ENCODE measurements at regions not wholly inside any gene's neighbourhood (a gene's known extent, or its start where the extent isn't known, plus 50 kb on each side); places are given as distances from the start of the nearest gene placed in this dataset.
"Not testable (repeated sequence)": the region's sequence is repeated elsewhere in the genome, so short reads cannot be mapped to it uniquely, and the experiment has no call there.

DNA sequence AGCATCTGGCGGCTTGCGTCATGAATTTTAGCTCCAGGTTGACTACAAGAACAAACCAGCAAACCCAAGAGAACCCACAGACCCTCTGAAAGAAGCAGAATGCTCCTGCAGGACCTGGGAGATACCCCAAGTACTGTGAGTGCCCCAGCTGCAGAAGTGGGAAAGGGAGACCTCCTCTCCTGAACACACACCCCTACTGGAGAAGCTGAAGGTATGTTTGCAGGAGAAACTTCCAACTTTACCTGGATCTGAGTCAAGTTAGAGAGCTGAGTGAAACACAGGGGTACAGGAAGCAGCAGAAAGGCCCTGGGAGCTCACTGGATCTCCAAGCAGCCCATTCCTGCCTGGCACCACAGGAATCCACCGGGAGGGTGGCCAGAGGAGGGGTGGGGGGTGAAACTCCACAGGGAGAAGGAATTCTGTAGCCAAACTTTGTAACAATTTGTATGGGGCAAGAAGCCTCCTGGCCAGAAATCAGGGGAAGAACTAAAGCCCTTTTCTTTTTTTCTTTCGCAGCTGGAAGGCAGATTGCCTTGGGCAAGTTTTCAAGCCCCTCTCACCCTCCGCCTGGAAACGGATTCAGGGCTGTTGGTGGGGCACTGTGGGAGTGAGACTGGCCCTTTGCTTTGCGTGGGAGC is 576.2 kb downstream of the BNC2 start:
- Histone ChIP-seq H3K9me2 (no peaks in the 10 kb centered on the region), H3F3A (replicated peaks; ENCODE audit: insufficient read depth) (no peaks in the 10 kb centered on the region), H3K36me3 (replicated peaks in 1 of 2; ENCODE audit: control insufficient read depth in 1 of 2, insufficient read depth in 2 of 2, low read length in 1 of 2) (no peaks in the 10 kb centered on the region), H3K9ac (no peak overlapping the region), H3K27ac (ENCODE audit: low read depth in 2 of 2, low read length in 1 of 2) (no peak overlapping the region), H4K20me1 (ENCODE audit: insufficient read depth) (no peaks in the 10 kb centered on the region), H3K9me3 (no peaks in the 10 kb centered on the region), H3K4me3 (ENCODE audit: low read depth in 2 of 2, low read length in 1 of 2) (no peak overlapping the region), H3K4me2 (no peak overlapping the region), H3K79me2 (ENCODE audit: insufficient read depth) (no peaks in the 10 kb centered on the region), H3K27me3 (ENCODE audit: insufficient read depth) (no peaks in the 10 kb centered on the region), H3K4me1 (ENCODE audit: control insufficient read depth in 1 of 2, insufficient read depth in 2 of 2, low read depth in 1 of 2, low read length in 1 of 2) (no peaks in the 10 kb centered on the region), H2AFZ (ENCODE audit: low read depth) (no peak overlapping the region)
- POLR2A ChIA-PET: interaction anchor here (0.6 kb wide), 1 partner anchor 93 kb away, joined by 4 read pairs; no protein-coding TSS in a partner anchor
- CTCF ChIA-PET: no interaction called here
- no peak for DNase-seq
- TF ChIP-seq, protein P1, sequence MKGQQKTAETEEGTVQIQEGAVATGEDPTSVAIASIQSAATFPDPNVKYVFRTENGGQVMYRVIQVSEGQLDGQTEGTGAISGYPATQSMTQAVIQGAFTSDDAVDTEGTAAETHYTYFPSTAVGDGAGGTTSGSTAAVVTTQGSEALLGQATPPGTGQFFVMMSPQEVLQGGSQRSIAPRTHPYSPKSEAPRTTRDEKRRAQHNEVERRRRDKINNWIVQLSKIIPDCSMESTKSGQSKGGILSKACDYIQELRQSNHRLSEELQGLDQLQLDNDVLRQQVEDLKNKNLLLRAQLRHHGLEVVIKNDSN (IDR thresholded peaks at IDR 0.05; ENCODE audit: borderline replicate concordance, low read depth): no peak
- TF ChIP-seq GABPA (IDR thresholded peaks at IDR 0.05; ENCODE audit: low read depth) (no peak), TCF12 (IDR thresholded peaks at IDR 0.05) (no peak), SMC3 (IDR thresholded peaks at IDR 0.05; ENCODE audit: low read depth, low read length) (no peak), FOSL2 (IDR thresholded peaks at IDR 0.05; ENCODE audit: borderline replicate concordance, low read depth) (no peak), FOXM1 (IDR thresholded peaks at IDR 0.05; ENCODE audit: low read depth) (no peak), NFIC (IDR thresholded peaks at IDR 0.05; ENCODE audit: borderline replicate concordance) (no peak)
- TF ChIP-seq, protein P2, sequence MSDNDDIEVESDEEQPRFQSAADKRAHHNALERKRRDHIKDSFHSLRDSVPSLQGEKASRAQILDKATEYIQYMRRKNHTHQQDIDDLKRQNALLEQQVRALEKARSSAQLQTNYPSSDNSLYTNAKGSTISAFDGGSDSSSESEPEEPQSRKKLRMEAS (IDR thresholded peaks at IDR 0.05; ENCODE audit: low read depth): no peak
- TF ChIP-seq, protein P3, sequence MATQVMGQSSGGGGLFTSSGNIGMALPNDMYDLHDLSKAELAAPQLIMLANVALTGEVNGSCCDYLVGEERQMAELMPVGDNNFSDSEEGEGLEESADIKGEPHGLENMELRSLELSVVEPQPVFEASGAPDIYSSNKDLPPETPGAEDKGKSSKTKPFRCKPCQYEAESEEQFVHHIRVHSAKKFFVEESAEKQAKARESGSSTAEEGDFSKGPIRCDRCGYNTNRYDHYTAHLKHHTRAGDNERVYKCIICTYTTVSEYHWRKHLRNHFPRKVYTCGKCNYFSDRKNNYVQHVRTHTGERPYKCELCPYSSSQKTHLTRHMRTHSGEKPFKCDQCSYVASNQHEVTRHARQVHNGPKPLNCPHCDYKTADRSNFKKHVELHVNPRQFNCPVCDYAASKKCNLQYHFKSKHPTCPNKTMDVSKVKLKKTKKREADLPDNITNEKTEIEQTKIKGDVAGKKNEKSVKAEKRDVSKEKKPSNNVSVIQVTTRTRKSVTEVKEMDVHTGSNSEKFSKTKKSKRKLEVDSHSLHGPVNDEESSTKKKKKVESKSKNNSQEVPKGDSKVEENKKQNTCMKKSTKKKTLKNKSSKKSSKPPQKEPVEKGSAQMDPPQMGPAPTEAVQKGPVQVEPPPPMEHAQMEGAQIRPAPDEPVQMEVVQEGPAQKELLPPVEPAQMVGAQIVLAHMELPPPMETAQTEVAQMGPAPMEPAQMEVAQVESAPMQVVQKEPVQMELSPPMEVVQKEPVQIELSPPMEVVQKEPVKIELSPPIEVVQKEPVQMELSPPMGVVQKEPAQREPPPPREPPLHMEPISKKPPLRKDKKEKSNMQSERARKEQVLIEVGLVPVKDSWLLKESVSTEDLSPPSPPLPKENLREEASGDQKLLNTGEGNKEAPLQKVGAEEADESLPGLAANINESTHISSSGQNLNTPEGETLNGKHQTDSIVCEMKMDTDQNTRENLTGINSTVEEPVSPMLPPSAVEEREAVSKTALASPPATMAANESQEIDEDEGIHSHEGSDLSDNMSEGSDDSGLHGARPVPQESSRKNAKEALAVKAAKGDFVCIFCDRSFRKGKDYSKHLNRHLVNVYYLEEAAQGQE (IDR thresholded peaks at IDR 0.05; ENCODE audit: low read depth, low read length): no peak
- TF ChIP-seq, protein P4, sequence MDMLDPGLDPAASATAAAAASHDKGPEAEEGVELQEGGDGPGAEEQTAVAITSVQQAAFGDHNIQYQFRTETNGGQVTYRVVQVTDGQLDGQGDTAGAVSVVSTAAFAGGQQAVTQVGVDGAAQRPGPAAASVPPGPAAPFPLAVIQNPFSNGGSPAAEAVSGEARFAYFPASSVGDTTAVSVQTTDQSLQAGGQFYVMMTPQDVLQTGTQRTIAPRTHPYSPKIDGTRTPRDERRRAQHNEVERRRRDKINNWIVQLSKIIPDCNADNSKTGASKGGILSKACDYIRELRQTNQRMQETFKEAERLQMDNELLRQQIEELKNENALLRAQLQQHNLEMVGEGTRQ (IDR thresholded peaks at IDR 0.05; ENCODE audit: borderline replicate concordance, low read depth, low read length): no peak
- WGBS (ENCODE audit: low lambda C conversion rate): 83% methylated on average over 6 of the region's 7 CpGs

DNA sequence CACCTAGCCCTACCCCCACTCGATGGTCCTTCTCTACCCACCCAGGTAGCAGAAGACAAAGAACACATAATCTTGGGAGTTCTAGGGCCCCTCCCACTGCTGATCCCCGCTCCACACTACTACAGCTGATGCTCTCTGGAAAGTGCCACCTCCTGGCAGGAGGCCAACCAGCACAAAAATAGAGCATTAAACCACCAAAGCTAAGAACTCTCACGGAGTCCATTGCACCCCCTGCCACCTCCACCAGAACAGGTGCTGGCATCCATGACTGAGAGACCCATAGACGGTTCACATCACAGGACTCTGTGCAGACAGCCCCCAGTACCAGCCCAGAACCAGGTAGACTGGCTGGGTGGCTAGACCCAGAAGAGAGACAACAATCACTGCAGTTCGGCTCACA is 575.5 kb downstream of the BNC2 start:
- H3K4me1 ChIP-seq (ENCODE audit: control insufficient read depth in 1 of 2, insufficient read depth in 2 of 2, low read depth in 1 of 2, low read length in 1 of 2); H3K9ac ChIP-seq; H3K9me3 ChIP-seq; H3K27me3 ChIP-seq (ENCODE audit: insufficient read depth); H3K4me2 ChIP-seq; H2AFZ ChIP-seq (ENCODE audit: low read depth); H4K20me1 ChIP-seq (ENCODE audit: insufficient read depth); CTCF ChIA-PET; H3K9me2 ChIP-seq; H3K36me3 ChIP-seq (replicated peaks in 1 of 2; ENCODE audit: control insufficient read depth in 1 of 2, insufficient read depth in 2 of 2, low read length in 1 of 2); H3K27ac ChIP-seq (ENCODE audit: low read depth in 2 of 2, low read length in 1 of 2); DNase-seq; H3K79me2 ChIP-seq (ENCODE audit: insufficient read depth); H3F3A ChIP-seq (replicated peaks; ENCODE audit: insufficient read depth); H3K4me3 ChIP-seq (ENCODE audit: low read depth in 2 of 2, low read length in 1 of 2): not testable (repeated sequence)
- 92% methylated on average over 4 of the region's 5 CpGs for WGBS (ENCODE audit: low lambda C conversion rate)
- POLR2A ChIA-PET: interaction anchor here (0.6 kb wide), 1 partner anchor 92 kb away, joined by 4 read pairs; no protein-coding TSS in a partner anchor

DNA sequence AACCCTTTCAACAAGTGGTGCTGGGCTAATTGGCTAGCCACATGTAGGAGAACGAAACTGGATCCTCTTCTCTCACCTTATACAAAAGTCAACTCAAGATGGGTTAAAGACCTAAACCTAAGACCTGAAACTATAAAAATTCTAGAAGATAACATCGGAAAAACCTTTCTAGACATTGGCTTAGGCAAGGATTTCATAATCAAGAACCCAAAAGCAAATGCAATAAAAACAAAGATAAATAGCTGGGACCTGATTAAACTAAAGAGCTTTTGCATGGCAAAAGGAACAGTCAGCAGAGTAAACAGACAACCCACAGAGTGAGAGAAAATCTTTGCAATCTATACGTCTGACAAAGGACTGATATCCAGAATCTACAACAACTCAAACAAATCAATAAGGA is 571.1 kb downstream of the BNC2 start:
- H3K9me2 ChIP-seq; CTCF ChIA-PET; H2AFZ ChIP-seq (ENCODE audit: low read depth); POLR2A ChIA-PET; H3K27ac ChIP-seq (ENCODE audit: low read depth in 2 of 2, low read length in 1 of 2); H4K20me1 ChIP-seq (ENCODE audit: insufficient read depth); H3K9me3 ChIP-seq; H3K36me3 ChIP-seq (replicated peaks in 1 of 2; ENCODE audit: control insufficient read depth in 1 of 2, insufficient read depth in 2 of 2, low read length in 1 of 2); H3K79me2 ChIP-seq (ENCODE audit: insufficient read depth); DNase-seq; H3K27me3 ChIP-seq (ENCODE audit: insufficient read depth); H3K4me3 ChIP-seq (ENCODE audit: low read depth in 2 of 2, low read length in 1 of 2); H3K4me2 ChIP-seq; H3F3A ChIP-seq (replicated peaks; ENCODE audit: insufficient read depth); H3K9ac ChIP-seq; H3K4me1 ChIP-seq (ENCODE audit: control insufficient read depth in 1 of 2, insufficient read depth in 2 of 2, low read depth in 1 of 2, low read length in 1 of 2): not testable (repeated sequence)
- 76% methylated on average over 3 of the region's 3 CpGs for WGBS (ENCODE audit: low lambda C conversion rate)

All from SK-N-SH (cell line).